ENCODE measurements at regions not wholly inside any gene's neighbourhood (a gene's known extent, or its start where the extent isn't known, plus 50 kb on each side); places are given as distances from the start of the nearest gene placed in this dataset.

DNA sequence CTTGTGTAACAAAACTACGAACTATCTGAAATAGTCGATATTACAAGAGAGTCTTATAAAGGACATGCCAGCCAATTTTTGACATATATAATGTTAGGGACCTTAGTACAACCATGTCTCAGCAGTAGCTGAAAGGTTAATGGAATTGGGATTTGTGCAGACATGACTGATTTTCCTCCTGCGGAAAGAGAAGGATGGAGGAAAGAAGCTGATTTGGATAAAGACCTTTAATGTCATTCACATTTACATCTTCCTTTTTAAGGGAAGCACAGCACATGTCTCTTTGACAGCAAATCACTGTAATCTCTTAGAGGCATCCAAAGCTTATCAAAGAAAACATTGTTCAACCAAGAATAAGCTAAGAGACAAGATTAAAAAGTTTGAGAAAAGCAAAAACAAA lies 1976.2 kb upstream of the IGFBP7 start:
- Mint-ChIP-seq H3K9me3 (peaks cover 0 to 9% (median 2%) of the 10 kb centered on the region in 7 donors), H3K36me3 (no peaks in the 10 kb centered on the region), H3K4me3 (no peak overlapping the region), H3K27me3 (no peaks in the 10 kb centered on the region), H3K27ac (no peak overlapping the region), H3K4me1 (no peaks in the 10 kb centered on the region)
- H3K4me3 ChIP-seq (ENCODE audit: low read depth, low read length) = no peak overlapping the region
- no peak overlapping the region for H3K27ac ChIP-seq (ENCODE audit: insufficient read depth, low read length, poor library complexity, severe bottlenecking)
- no peak for ATAC-seq (ENCODE audit: low read depth in 2 of 2)
- H3K36me3 ChIP-seq (ENCODE audit: control insufficient read depth, insufficient read depth, low read length) = no peaks in the 10 kb centered on the region
- no peak for DNase-seq
- peaks cover 0 to 3% of the 10 kb centered on the region in 2 experiments for H3K9me3 ChIP-seq (ENCODE audit: control insufficient read depth in 2 of 2, low read length in 2 of 2)
- H3K4me1 ChIP-seq (ENCODE audit: control insufficient read depth, insufficient read depth, low read length, poor library complexity, severe bottlenecking) = no peaks in the 10 kb centered on the region
- no peaks in the 10 kb centered on the region for H3K27me3 ChIP-seq (ENCODE audit: control insufficient read depth, insufficient read depth, low read length)

DNA sequence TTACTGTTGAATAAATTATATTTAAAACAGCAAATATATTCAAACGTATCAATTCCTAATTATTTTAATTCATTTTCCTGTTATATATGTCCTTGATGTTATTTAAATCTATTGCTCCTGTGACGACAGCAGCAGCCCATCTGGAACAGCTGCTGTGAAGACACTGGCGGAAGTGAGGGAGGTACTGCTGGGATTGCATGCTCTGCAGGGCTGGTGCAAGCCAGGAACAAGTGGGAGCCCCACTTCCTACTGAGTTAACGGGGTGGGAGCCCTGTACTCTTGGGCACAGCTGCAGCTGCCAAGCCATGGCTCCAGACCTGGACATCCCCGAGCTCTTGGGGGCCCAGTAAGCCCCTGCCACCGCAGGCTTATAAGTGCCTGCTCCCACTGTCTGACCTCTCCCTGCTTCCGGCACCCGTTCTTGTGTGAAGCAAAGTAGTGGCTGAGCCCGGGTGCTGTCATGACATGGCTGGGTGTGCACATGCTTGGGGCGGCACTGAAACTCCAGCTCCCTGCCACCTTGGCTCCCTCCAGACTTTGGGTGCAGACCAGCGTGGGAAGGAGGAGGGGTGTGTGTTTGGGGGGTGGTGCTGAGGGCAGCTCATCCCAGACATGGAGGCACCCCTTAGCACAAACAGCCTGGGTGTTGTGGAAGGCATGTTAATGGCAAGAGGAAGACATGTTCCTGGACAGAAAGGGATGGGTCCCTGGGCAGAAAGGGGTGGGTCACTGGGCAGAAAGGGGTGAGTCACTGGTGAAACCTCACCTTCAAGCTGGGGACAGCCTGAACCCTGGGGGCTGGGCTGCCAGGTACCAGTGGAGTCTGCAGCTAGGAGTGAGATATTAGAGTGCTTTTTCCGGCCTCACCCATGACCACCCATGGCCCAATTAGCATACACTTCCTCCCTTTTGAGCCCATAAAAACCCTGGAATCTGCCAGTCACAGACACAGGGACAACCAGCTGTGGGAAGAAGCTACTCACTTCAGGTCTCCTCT lies 1981.3 kb upstream of the IGFBP7 start:
- Histone ChIP-seq H3K9me3 (ENCODE audit: control insufficient read depth in 2 of 2, low read length in 2 of 2) (peaks cover 0 to 5% of the 10 kb centered on the region in 2 experiments), H3K4me3 (ENCODE audit: low read depth, low read length) (no peak overlapping the region), H3K27ac (ENCODE audit: insufficient read depth, low read length, poor library complexity, severe bottlenecking) (no peak overlapping the region), H3K27me3 (ENCODE audit: control insufficient read depth, insufficient read depth, low read length) (no peaks in the 10 kb centered on the region), H3K4me1 (ENCODE audit: control insufficient read depth, insufficient read depth, low read length, poor library complexity, severe bottlenecking) (no peaks in the 10 kb centered on the region), H3K36me3 (ENCODE audit: control insufficient read depth, insufficient read depth, low read length) (no peaks in the 10 kb centered on the region)
- Mint-ChIP-seq H3K4me1 (no peaks in the 10 kb centered on the region), H3K27ac (no peak overlapping the region), H3K4me3 (no peak overlapping the region), H3K27me3 (no peaks in the 10 kb centered on the region), H3K9me3 (peaks cover 0 to 11% (median 2%) of the 10 kb centered on the region in 7 donors), H3K36me3 (no peaks in the 10 kb centered on the region)
- no peak for DNase-seq
- no peak for ATAC-seq (ENCODE audit: low read depth in 2 of 2)

DNA sequence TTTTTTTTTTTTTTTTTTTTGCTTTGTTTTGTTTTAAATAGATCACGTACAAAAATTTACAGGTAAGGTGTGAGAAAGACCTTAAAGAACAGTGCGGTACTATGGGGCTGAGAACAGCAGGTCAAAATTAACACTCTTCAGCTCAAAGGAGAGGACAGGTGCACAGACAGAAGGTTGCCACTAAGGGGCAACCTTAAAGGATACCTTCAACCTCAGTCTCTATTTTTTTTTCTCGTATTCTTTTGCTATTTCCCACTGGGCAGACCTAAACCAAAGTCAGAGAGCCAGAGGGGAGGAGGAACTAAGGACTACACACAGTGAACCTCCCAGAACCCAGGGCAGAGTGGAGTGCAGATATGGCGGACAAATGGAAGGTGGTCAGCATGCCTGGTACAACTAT lies 1984.3 kb upstream of the IGFBP7 start:
- DNase-seq = no peak
- peaks cover 0 to 13% (median 1%) of the 10 kb centered on the region in 7 donors for H3K9me3 Mint-ChIP-seq
- no peak overlapping the region for H3K4me3 ChIP-seq (ENCODE audit: low read depth, low read length)
- H3K4me1 ChIP-seq (ENCODE audit: control insufficient read depth, insufficient read depth, low read length, poor library complexity, severe bottlenecking) = no peaks in the 10 kb centered on the region
- H3K4me3 Mint-ChIP-seq = no peak overlapping the region
- no peak for ATAC-seq (ENCODE audit: low read depth in 2 of 2)
- no peak overlapping the region for H3K27ac ChIP-seq (ENCODE audit: insufficient read depth, low read length, poor library complexity, severe bottlenecking)
- H3K27ac Mint-ChIP-seq = no peak overlapping the region
- H3K9me3 ChIP-seq (ENCODE audit: control insufficient read depth in 2 of 2, low read length in 2 of 2) = peaks cover 0 to 5% of the 10 kb centered on the region in 2 experiments
- no peaks in the 10 kb centered on the region for H3K36me3 Mint-ChIP-seq
- no peaks in the 10 kb centered on the region for H3K4me1 Mint-ChIP-seq
- no peaks in the 10 kb centered on the region for H3K36me3 ChIP-seq (ENCODE audit: control insufficient read depth, insufficient read depth, low read length)
- no peaks in the 10 kb centered on the region for H3K27me3 ChIP-seq (ENCODE audit: control insufficient read depth, insufficient read depth, low read length)
- no peaks in the 10 kb centered on the region for H3K27me3 Mint-ChIP-seq

DNA sequence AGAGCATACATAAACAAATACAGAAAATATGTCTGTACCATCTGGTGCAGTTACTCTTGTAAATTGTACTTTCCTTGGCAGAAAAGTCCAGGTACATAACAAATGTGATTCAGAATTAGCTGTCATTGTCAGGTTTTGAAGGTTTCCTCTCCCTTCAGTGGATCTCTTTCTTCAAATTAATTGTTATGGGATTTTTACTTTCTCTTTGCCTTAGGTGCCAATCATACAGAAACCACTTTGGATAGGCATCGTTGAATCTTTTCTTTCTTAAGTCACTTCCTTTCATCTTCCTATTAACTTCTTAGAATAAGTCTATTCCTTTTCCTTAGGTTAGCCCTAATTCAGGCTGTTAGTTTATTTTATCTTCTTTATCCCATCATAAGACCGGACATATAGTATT lies 1992.1 kb upstream of the IGFBP7 start:
- H3K4me1 Mint-ChIP-seq = no peaks in the 10 kb centered on the region
- ATAC-seq (ENCODE audit: low read depth in 2 of 2) (no peak), DNase-seq (no peak)
- Histone ChIP-seq H3K4me3 (ENCODE audit: low read depth, low read length) (no peak overlapping the region), H3K4me1 (ENCODE audit: control insufficient read depth, insufficient read depth, low read length, poor library complexity, severe bottlenecking) (no peaks in the 10 kb centered on the region), H3K27me3 (ENCODE audit: control insufficient read depth, insufficient read depth, low read length) (no peaks in the 10 kb centered on the region), H3K36me3 (ENCODE audit: control insufficient read depth, insufficient read depth, low read length) (no peaks in the 10 kb centered on the region), H3K27ac (ENCODE audit: insufficient read depth, low read length, poor library complexity, severe bottlenecking) (no peak overlapping the region), H3K9me3 (ENCODE audit: control insufficient read depth in 2 of 2, low read length in 2 of 2) (no peaks in the 10 kb centered on the region)
- H3K27me3 Mint-ChIP-seq = no peaks in the 10 kb centered on the region
- no peak overlapping the region for H3K4me3 Mint-ChIP-seq
- no peaks in the 10 kb centered on the region for H3K36me3 Mint-ChIP-seq
- H3K9me3 Mint-ChIP-seq = peaks cover 0 to 10% (median 5%) of the 10 kb centered on the region in 7 donors
- H3K27ac Mint-ChIP-seq = no peak overlapping the region

DNA sequence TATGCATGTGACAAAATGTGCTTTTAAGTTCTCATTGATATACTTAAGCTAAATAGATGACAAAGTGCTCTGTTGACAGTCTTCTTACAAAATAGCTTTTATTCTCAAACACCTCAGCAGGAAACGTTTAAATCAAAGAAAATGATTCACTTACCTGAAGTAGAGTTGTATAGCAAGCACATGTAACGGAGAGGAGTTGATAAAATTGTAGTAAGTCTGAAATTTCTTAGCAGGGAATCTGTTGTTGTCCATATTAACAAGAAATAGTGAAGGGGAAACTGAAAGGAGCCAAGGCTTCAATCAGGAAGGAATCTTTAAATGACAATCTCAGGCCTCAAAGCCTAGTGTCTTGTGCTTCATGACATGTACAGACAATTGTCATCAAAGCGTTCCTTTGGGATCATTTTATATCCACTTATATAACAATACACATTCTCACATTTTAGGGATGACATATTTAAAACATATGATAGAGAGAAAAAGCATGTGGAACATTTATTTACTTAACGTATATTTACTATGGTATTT lies 2010.2 kb upstream of the IGFBP7 start:
- Mint-ChIP-seq H3K36me3 (no peaks in the 10 kb centered on the region), H3K27ac (no peak overlapping the region), H3K9me3 (peaks cover 0 to 17% (median 2%) of the 10 kb centered on the region in 7 donors), H3K4me3 (no peak overlapping the region), H3K27me3 (no peaks in the 10 kb centered on the region), H3K4me1 (no peaks in the 10 kb centered on the region)
- H3K27me3 ChIP-seq (ENCODE audit: control insufficient read depth, insufficient read depth, low read length) = no peaks in the 10 kb centered on the region
- peaks cover 0 to 3% of the 10 kb centered on the region in 2 experiments for H3K9me3 ChIP-seq (ENCODE audit: control insufficient read depth in 2 of 2, low read length in 2 of 2)
- no peak for DNase-seq
- H3K27ac ChIP-seq (ENCODE audit: insufficient read depth, low read length, poor library complexity, severe bottlenecking) = no peak overlapping the region
- H3K4me3 ChIP-seq (ENCODE audit: low read depth, low read length) = no peak overlapping the region
- H3K36me3 ChIP-seq (ENCODE audit: control insufficient read depth, insufficient read depth, low read length) = no peaks in the 10 kb centered on the region
- no peaks in the 10 kb centered on the region for H3K4me1 ChIP-seq (ENCODE audit: control insufficient read depth, insufficient read depth, low read length, poor library complexity, severe bottlenecking)
- ATAC-seq (ENCODE audit: low read depth in 2 of 2) = no peak

DNA sequence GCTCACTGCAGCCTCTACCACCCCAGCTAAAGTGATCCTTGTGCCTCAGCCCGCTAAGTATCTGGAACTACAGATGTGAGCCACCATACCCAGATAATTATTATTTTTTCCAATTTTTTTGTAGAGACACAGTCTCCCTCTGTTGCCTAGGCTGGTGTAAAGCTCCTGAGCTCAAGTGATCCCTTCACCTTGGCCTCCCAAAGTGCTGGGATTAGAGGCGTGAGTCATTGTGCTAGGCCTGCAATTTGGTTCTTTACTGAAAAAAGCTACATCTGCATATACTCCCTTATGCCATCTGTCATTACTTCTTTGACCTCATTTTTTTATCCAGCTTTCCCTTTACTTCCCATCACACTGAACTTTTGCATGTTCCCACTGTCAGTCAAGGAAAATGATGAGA lies 2012.4 kb upstream of the IGFBP7 start:
- no peak overlapping the region for H3K27ac Mint-ChIP-seq
- no peaks in the 10 kb centered on the region for H3K27me3 Mint-ChIP-seq
- Histone ChIP-seq H3K4me1 (ENCODE audit: control insufficient read depth, insufficient read depth, low read length, poor library complexity, severe bottlenecking) (no peaks in the 10 kb centered on the region), H3K36me3 (ENCODE audit: control insufficient read depth, insufficient read depth, low read length) (no peaks in the 10 kb centered on the region), H3K27ac (ENCODE audit: insufficient read depth, low read length, poor library complexity, severe bottlenecking) (no peak overlapping the region), H3K4me3 (ENCODE audit: low read depth, low read length) (no peak overlapping the region), H3K27me3 (ENCODE audit: control insufficient read depth, insufficient read depth, low read length) (no peaks in the 10 kb centered on the region), H3K9me3 (ENCODE audit: control insufficient read depth in 2 of 2, low read length in 2 of 2) (peaks cover 0 to 3% of the 10 kb centered on the region in 2 experiments)
- ATAC-seq (ENCODE audit: low read depth in 2 of 2) = no peak
- H3K4me3 Mint-ChIP-seq = no peak overlapping the region
- no peaks in the 10 kb centered on the region for H3K4me1 Mint-ChIP-seq
- no peaks in the 10 kb centered on the region for H3K36me3 Mint-ChIP-seq
- DNase-seq = no peak
- H3K9me3 Mint-ChIP-seq = peaks cover 0 to 25% (median 2%) of the 10 kb centered on the region in 7 donors

DNA sequence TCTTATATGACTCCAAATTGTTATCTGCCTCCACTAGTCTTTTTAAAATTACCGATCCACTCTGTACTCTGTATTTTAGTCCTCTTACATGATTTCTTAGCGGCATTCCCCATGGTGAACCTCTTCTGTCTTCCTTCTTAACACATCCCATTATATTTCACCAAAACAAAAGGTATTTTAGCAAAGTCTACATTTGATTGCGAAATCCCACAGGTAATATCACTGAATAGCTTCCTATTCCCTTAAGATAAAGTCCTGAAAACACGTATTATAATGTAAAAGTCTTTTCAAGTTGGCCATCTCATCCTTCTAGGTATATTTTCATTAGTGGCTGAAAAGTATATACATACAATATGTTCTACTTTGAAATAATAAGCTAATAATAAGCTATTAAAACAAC lies 2016.0 kb upstream of the IGFBP7 start:
- Mint-ChIP-seq H3K36me3 (no peaks in the 10 kb centered on the region), H3K27ac (no peak overlapping the region), H3K4me1 (no peaks in the 10 kb centered on the region), H3K4me3 (no peak overlapping the region), H3K9me3 (peaks cover 0 to 30% (median 4%) of the 10 kb centered on the region in 7 donors), H3K27me3 (no peaks in the 10 kb centered on the region)
- H3K27ac ChIP-seq (ENCODE audit: insufficient read depth, low read length, poor library complexity, severe bottlenecking) = no peak overlapping the region
- H3K36me3 ChIP-seq (ENCODE audit: control insufficient read depth, insufficient read depth, low read length) = no peaks in the 10 kb centered on the region
- H3K4me3 ChIP-seq (ENCODE audit: low read depth, low read length) = no peak overlapping the region
- ATAC-seq (ENCODE audit: low read depth in 2 of 2) (no peak), DNase-seq (no peak)
- H3K27me3 ChIP-seq (ENCODE audit: control insufficient read depth, insufficient read depth, low read length) = no peaks in the 10 kb centered on the region
- no peaks in the 10 kb centered on the region for H3K4me1 ChIP-seq (ENCODE audit: control insufficient read depth, insufficient read depth, low read length, poor library complexity, severe bottlenecking)
- peaks cover 0 to 3% of the 10 kb centered on the region in 2 experiments for H3K9me3 ChIP-seq (ENCODE audit: control insufficient read depth in 2 of 2, low read length in 2 of 2)
